H1 (cell line): ENCODE measurements at regions not wholly inside any gene's neighbourhood (a gene's known extent, or its start where the extent isn't known, plus 50 kb on each side); places are given as distances from the start of the nearest gene placed in this dataset.

Source experiments
- CTCF ChIA-PET: fragments of 300-600 bp; sonication (Branson Sonifier 250); formaldehyde crosslinking; loops from one replicate; lab custom pipeline; 2021; ENCODE audit not compliant: partially characterized antibody; lab: Charles Lee
- POLR2A ChIA-PET: fragments of 300-600 bp; sonication (Branson Sonifier 250); formaldehyde crosslinking; loops from one replicate; lab custom pipeline; 2021; ENCODE audit warnings: inconsistent platforms; ENCODE audit not compliant: partially characterized antibody; lab: Charles Lee
- DNase-seq, 2 experiments: peaks; one replicate each; pipeline versions ENCODE4 v3.0.0 to v3.0.0-alpha.2; 2010 to 2022; ENCODE audit warnings: low spot score in 2 of 2, low read depth in 1 of 2, mixed read lengths in 1 of 2
- FAIRE-seq: peaks from 2 replicates; lab custom pipeline; 2011; peaks lifted over from hg19 to GRCh38; lab: Jason Lieb, UNC
- H2AFZ ChIP-seq: 2 replicates; pipeline ENCODE4 v1.8.1; 2012; ENCODE audit warnings: low read length, inconsistent platforms
- H2AK5ac ChIP-seq: 2 replicates; pipeline ENCODE4 v1.6.1; 2013; ENCODE audit warnings: low read depth, low read length
- H2BK120ac ChIP-seq: replicated peaks from 2 replicates; pipeline ENCODE3; 2013; ENCODE audit warnings: low read depth, low read length, inconsistent platforms
- H2BK12ac ChIP-seq: 2 replicates; pipeline ENCODE4 v1.6.1; 2013; ENCODE audit warnings: low read depth, low read length
- H2BK15ac ChIP-seq: 2 replicates; pipeline ENCODE4 v1.6.1; 2013; ENCODE audit warnings: low read length
- H2BK20ac ChIP-seq: 2 replicates; pipeline ENCODE4 v1.6.1; 2013; ENCODE audit warnings: low read length
- H2BK5ac ChIP-seq: 2 replicates; pipeline ENCODE4 v1.6.1; 2013; ENCODE audit warnings: low read depth, low read length
- H3K14ac ChIP-seq: 2 replicates; pipeline ENCODE4 v1.6.1; 2013; ENCODE audit warnings: inconsistent platforms; ENCODE audit not compliant: insufficient read length
- H3K18ac ChIP-seq: 2 replicates; pipeline ENCODE4 v1.6.1; 2013; ENCODE audit warnings: low read length; ENCODE audit errors: extremely low read depth
- H3K23ac ChIP-seq: 2 replicates; pipeline ENCODE4 v1.6.1; 2013; ENCODE audit warnings: inconsistent platforms; ENCODE audit not compliant: insufficient read length
- H3K23me2 ChIP-seq: 2 replicates; pipeline ENCODE4 v1.6.1; 2013; ENCODE audit warnings: low read depth, low read length
- H3K27ac ChIP-seq: 2 replicates; pipeline ENCODE4 v1.6.1; 2011; ENCODE audit warnings: low read depth, low read length, inconsistent platforms
- H3K27me3 ChIP-seq, 4 experiments: replicated peaks in 1 of 4; 1 replicate in 1 of 4; 2 replicates in 3 of 4; pipeline versions ENCODE4 v1.6.1 to v1.8.1; 2011 to 2013; ENCODE audit warnings: low read length in 3 of 4, mild to moderate bottlenecking in 3 of 4, inconsistent platforms in 2 of 4, mixed read lengths in 2 of 4, moderate library complexity in 1 of 4; ENCODE audit not compliant: control insufficient read depth in 3 of 4, insufficient read depth in 3 of 4; ENCODE audit errors: extremely low read depth in 1 of 4
- H3K36me3 ChIP-seq, 4 experiments: 2 replicates each; pipeline versions ENCODE4 v1.6.1 to v1.8.1; 2011 to 2013; ENCODE audit warnings: mild to moderate bottlenecking in 4 of 4, low read length in 3 of 4, moderate library complexity in 2 of 4, control low read depth in 1 of 4, inconsistent platforms in 1 of 4; ENCODE audit not compliant: insufficient read depth in 4 of 4, control insufficient read depth in 2 of 4
- H3K4ac ChIP-seq: replicated peaks from 2 replicates; pipeline ENCODE3; 2013; ENCODE audit warnings: low read length, low read depth, mixed read lengths, inconsistent platforms; ENCODE audit not compliant: insufficient read length
- H3K4me1 ChIP-seq, 4 experiments: replicated peaks in 1 of 4; 1 replicate in 1 of 4; 2 replicates in 3 of 4; pipeline versions ENCODE4 v1.6.1 to v1.8.1; 2011 to 2013; ENCODE audit warnings: low read length in 3 of 4, inconsistent platforms in 2 of 4, mixed read lengths in 1 of 4; ENCODE audit not compliant: insufficient read depth in 4 of 4, control insufficient read depth in 3 of 4
- H3K4me2 ChIP-seq, 2 experiments: 2 replicates each; pipeline versions ENCODE4 v1.6.1 to v1.8.1; 2011 to 2013; ENCODE audit warnings: low read depth in 2 of 2, low read length in 2 of 2, control low read depth in 1 of 2, inconsistent platforms in 1 of 2, mild to moderate bottlenecking in 1 of 2; ENCODE audit not compliant: insufficient read depth in 1 of 2
- H3K4me3 ChIP-seq, 4 experiments: fragments of 200-600, 300-600 bp in 1 of 4; sonication (generic), shearing (Covaris generic), sonication (Bioruptor Twin) in 1 of 4; 2 replicates each; pipeline versions ENCODE4 v1.5.1 to v1.8.1; 2011 to 2016; ENCODE audit warnings: low read length in 4 of 4, low read depth in 3 of 4, control low read depth in 2 of 4, inconsistent platforms in 2 of 4, mild to moderate bottlenecking in 2 of 4, mixed read lengths in 1 of 4, moderate library complexity in 1 of 4; ENCODE audit not compliant: insufficient read depth in 2 of 4; ENCODE audit errors: extremely low read depth in 1 of 4
- H3K56ac ChIP-seq: replicated peaks from 2 replicates; pipeline ENCODE3; 2013; ENCODE audit warnings: low read depth, mild to moderate bottlenecking, mixed read lengths, low read length, inconsistent platforms; ENCODE audit not compliant: insufficient read length
- H3K79me1 ChIP-seq: 2 replicates; pipeline ENCODE4 v1.6.1; 2013; ENCODE audit warnings: low read depth, low read length, control low read depth
- H3K79me2 ChIP-seq, 2 experiments: 2 replicates each; pipeline versions ENCODE4 v1.6.1 to v1.8.1; 2012 to 2013; ENCODE audit warnings: low read length in 2 of 2, mild to moderate bottlenecking in 2 of 2, inconsistent platforms in 1 of 2; ENCODE audit not compliant: insufficient read depth in 2 of 2, control insufficient read depth in 1 of 2
- H3K9ac ChIP-seq, 4 experiments: replicated peaks in 1 of 4; 1 replicate in 1 of 4; 2 replicates in 3 of 4; pipeline versions ENCODE4 v1.6.1 to v1.8.1; 2011 to 2013; ENCODE audit warnings: low read depth in 3 of 4, low read length in 3 of 4, control low read depth in 2 of 4, mild to moderate bottlenecking in 2 of 4, moderate library complexity in 2 of 4, inconsistent platforms in 1 of 4; ENCODE audit errors: extremely low read depth in 1 of 4
- H3K9me3 ChIP-seq, 2 experiments: 2 replicates each; pipeline versions ENCODE4 v1.6.1 to v1.8.1; 2012 to 2013; ENCODE audit warnings: mild to moderate bottlenecking in 2 of 2, moderate library complexity in 2 of 2, control low read depth in 1 of 2, inconsistent platforms in 1 of 2, low read depth in 1 of 2, low read length in 1 of 2, mixed read lengths in 1 of 2; ENCODE audit not compliant: insufficient read depth in 2 of 2
- H4K20me1 ChIP-seq, 2 experiments: replicated peaks in 1 of 2; 2 replicates each; pipeline versions ENCODE3 to v1.8.1; 2011 to 2013; ENCODE audit warnings: inconsistent platforms in 2 of 2, low read length in 2 of 2, mild to moderate bottlenecking in 1 of 2; ENCODE audit not compliant: insufficient read depth in 2 of 2, control insufficient read depth in 1 of 2
- H4K5ac ChIP-seq: 2 replicates; pipeline ENCODE4 v1.6.1; 2013; ENCODE audit warnings: low read length, low read depth, mixed read lengths, inconsistent platforms; ENCODE audit not compliant: insufficient read length
- H4K8ac ChIP-seq: 2 replicates; pipeline ENCODE4 v1.8.0; 2013; ENCODE audit warnings: mild to moderate bottlenecking, moderate library complexity, low read length, inconsistent platforms; ENCODE audit not compliant: insufficient read depth; ENCODE audit errors: extremely low read depth
- H4K91ac ChIP-seq: replicated peaks from 2 replicates; pipeline ENCODE3; 2013; ENCODE audit warnings: low read length, mixed read lengths, inconsistent platforms; ENCODE audit not compliant: insufficient read length
- CTBP2 ChIP-seq: IDR thresholded peaks from 2 replicates; pipeline ENCODE4 v1.7.0; 2011; ENCODE audit warnings: borderline replicate concordance, mild to moderate bottlenecking, moderate library complexity, mixed read lengths, low read length; ENCODE audit not compliant: insufficient read depth, insufficient read length
- KDM1A ChIP-seq: fragments of 200-600, 300-600 bp; sonication (generic); IDR thresholded peaks from 2 replicates; pipeline ENCODE4 v1.7.1; 2016; ENCODE audit warnings: mild to moderate bottlenecking, low read length, borderline replicate concordance
- KDM4A ChIP-seq: IDR thresholded peaks from one replicate; pipeline ENCODE4 v1.7.1; 2012; ENCODE audit warnings: low read depth, mild to moderate bottlenecking, moderate library complexity, low read length, inconsistent platforms; ENCODE audit not compliant: severe bottlenecking
- NRF1 ChIP-seq: IDR thresholded peaks from 2 replicates; pipeline ENCODE4 v1.6.1; 2011; ENCODE audit warnings: mild to moderate bottlenecking, low read depth, low read length, improper control_type of control experiment
- POU5F1 ChIP-seq: IDR thresholded peaks from 2 replicates; pipeline ENCODE4 v1.6.1; 2011; ENCODE audit warnings: low read depth, mild to moderate bottlenecking, low read length, moderate library complexity
- RAD21 ChIP-seq, 2 experiments: IDR thresholded peaks in 1 of 2; conservative IDR thresholded peaks in 1 of 2; 2 replicates each; pipeline ENCODE4 v1.6.1; 2011; ENCODE audit warnings: low read depth in 2 of 2, low read length in 2 of 2, improper control_type of control experiment in 1 of 2, inconsistent platforms in 1 of 2, mild to moderate bottlenecking in 1 of 2, moderate library complexity in 1 of 2
- SP2 ChIP-seq: IDR thresholded peaks from 2 replicates; pipeline ENCODE4 v1.6.1; 2012; ENCODE audit warnings: mild to moderate bottlenecking, low read length, inconsistent platforms
- WGBS, 2 experiments: shearing (Covaris generic) in 1 of 2; methylation state at CpG; one replicate each; pipeline versions ENCODE4 v1.1.6 to v1.1.7; 2013 to 2015; ENCODE audit warnings: low lambda C conversion rate in 2 of 2, mixed read lengths in 2 of 2, inconsistent platforms in 1 of 2, low coverage in 1 of 2, missing lambda C conversion rate in 1 of 2; ENCODE audit not compliant: insufficient replicate concordance in 2 of 2, insufficient coverage in 1 of 2, insufficient read length in 1 of 2; ENCODE audit errors: extremely low coverage in 1 of 2, missing lambda C conversion rate in 1 of 2; 5-methylcytosine and 5-hydroxymethylcytosine counted together
- TF ChIP-seq, protein P1 (sequence below), 3 experiments: IDR thresholded peaks; 1 replicate in 2 of 3; 2 replicates in 1 of 3; pipeline versions ENCODE4 v1.5.1 to v1.6.1; 2011; ENCODE audit warnings: low read length in 3 of 3, mild to moderate bottlenecking in 3 of 3, inconsistent platforms in 2 of 3, low read depth in 1 of 3, moderate library complexity in 1 of 3; ENCODE audit not compliant: insufficient read depth in 1 of 3; ENCODE audit errors: control extremely low read depth in 1 of 3
- TF ChIP-seq, protein P2 (sequence below): IDR thresholded peaks from 2 replicates; pipeline ENCODE4 v1.6.1; 2012; ENCODE audit warnings: inconsistent platforms

DNA sequence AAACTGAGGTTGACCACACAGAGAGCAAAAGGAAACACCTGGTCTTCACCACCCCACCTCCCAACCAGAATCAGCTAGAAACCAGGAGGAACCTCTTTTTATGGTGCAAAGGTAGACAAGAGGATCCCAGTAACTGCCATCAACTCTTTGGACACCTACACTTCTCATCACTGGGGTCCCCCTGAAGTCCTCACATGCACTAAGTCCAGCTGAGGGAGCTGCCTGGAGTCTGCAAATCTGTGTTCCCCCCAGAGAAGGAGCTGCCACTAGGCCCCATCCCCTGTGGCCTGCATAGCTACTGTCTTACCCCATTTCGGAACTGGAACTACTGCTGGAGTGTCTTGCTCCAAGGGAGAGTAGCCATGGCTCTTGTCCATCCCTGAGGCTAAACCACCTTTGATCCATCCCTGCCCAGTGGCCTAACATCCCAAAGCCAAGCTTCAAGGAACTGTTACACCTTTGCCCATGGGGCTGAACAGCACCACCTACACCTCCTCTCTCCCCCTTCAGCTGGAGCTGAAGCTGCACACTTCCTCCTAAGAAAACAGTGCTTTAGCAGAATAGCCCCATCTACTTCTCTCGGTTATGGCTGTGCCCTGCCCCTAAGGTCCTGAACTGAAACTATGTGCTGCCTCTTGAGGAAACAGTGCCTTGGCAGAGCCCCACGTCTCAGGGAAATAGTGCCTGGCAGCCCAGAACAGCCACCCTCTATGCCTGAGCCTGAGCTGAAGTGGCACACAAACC is 85.4 kb upstream of the CD53 start:
- no peak for FAIRE-seq
- Histone ChIP-seq H3K9me3 (peaks cover 0 to 9% of the 10 kb centered on the region in 2 experiments; a peak in 1 of 4 replicates), H2AFZ (no peak overlapping the region), H4K91ac (no peak overlapping the region), H3K79me2 (no peaks in the 10 kb centered on the region), H2AK5ac (no peak overlapping the region), H3K79me1 (no peaks in the 10 kb centered on the region), H3K4me2 (no peak overlapping the region), H3K23ac (no peak overlapping the region), H3K56ac (no peak overlapping the region), H3K36me3 (no peaks in the 10 kb centered on the region), H2BK20ac (no peak overlapping the region), H3K27ac (no peak overlapping the region), H3K9ac (no peak overlapping the region), H3K18ac (no peak overlapping the region), H3K27me3 (no peaks in the 10 kb centered on the region; a peak in 1 of 7 replicates), H3K4me1 (no peaks in the 10 kb centered on the region), H3K23me2 (no peaks in the 10 kb centered on the region), H3K4ac (no peak overlapping the region), H3K14ac (no peak overlapping the region), H3K4me3 (no peak overlapping the region), H4K8ac (no peak overlapping the region), H2BK5ac (no peak overlapping the region), H2BK15ac (no peak overlapping the region), H2BK120ac (no peak overlapping the region), H4K5ac (no peak overlapping the region), H2BK12ac (no peak overlapping the region), H4K20me1 (no peaks in the 10 kb centered on the region)
- 52% methylated on average over 3 of the region's 3 CpGs; no CpG with 5 or more reads in 1 of the 2 experiments for WGBS, 2 experiments
- DNase-seq: no peak
- CTCF ChIA-PET: interaction anchor here (0.9 to 11.2 kb wide), 9 partner anchors 9 to 266 kb away, joined by 3 to 166 read pairs (median 4); no protein-coding TSS in a partner anchor
- POLR2A ChIA-PET: interaction anchor here (0.6 kb wide), 1 partner anchor 1063 kb away, joined by 3 read pairs; no protein-coding TSS in a partner anchor
- no peak for TF ChIP-seq RAD21 (IDR thresholded peaks at IDR 0.05 in 1 of 2, conservative IDR thresholded peaks at IDR 0.05 in 1 of 2; ENCODE audit: low read depth in 2 of 2, low read length in 2 of 2)
- TF ChIP-seq CTBP2: no peak
- TF ChIP-seq, protein P1, sequence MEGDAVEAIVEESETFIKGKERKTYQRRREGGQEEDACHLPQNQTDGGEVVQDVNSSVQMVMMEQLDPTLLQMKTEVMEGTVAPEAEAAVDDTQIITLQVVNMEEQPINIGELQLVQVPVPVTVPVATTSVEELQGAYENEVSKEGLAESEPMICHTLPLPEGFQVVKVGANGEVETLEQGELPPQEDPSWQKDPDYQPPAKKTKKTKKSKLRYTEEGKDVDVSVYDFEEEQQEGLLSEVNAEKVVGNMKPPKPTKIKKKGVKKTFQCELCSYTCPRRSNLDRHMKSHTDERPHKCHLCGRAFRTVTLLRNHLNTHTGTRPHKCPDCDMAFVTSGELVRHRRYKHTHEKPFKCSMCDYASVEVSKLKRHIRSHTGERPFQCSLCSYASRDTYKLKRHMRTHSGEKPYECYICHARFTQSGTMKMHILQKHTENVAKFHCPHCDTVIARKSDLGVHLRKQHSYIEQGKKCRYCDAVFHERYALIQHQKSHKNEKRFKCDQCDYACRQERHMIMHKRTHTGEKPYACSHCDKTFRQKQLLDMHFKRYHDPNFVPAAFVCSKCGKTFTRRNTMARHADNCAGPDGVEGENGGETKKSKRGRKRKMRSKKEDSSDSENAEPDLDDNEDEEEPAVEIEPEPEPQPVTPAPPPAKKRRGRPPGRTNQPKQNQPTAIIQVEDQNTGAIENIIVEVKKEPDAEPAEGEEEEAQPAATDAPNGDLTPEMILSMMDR (IDR thresholded peaks at IDR 0.05; ENCODE audit: control extremely low read depth in 1 of 3, insufficient read depth in 1 of 3, low read depth in 1 of 3, low read length in 3 of 3): no peak
- no peak for TF ChIP-seq SP2
- no peak for TF ChIP-seq POU5F1
- TF ChIP-seq, protein P2, sequence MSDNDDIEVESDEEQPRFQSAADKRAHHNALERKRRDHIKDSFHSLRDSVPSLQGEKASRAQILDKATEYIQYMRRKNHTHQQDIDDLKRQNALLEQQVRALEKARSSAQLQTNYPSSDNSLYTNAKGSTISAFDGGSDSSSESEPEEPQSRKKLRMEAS: no peak
- no peak for TF ChIP-seq NRF1
- TF ChIP-seq KDM1A: no peak
- no peak for TF ChIP-seq KDM4A
